OCI-LY3 (cell line): ENCODE measurements at regions not wholly inside any gene's neighbourhood (a gene's known extent, or its start where the extent isn't known, plus 50 kb on each side); places are given as distances from the start of the nearest gene placed in this dataset.

ENCODE experiments used
- EZH2phosphoT487 ChIP-seq: fragments of 200-600 bp; shearing (Covaris generic); IDR thresholded peaks from 2 replicates; pipeline ENCODE4 v1.6.1; 2018; ENCODE audit warnings: antibody characterized with exemption, mixed run types, low read depth
- TF ChIP-seq, protein P1 (sequence below): fragments of 200-600, 300-600 bp; sonication (generic); IDR thresholded peaks from 2 replicates; pipeline ENCODE4 v1.5.1; 2014; ENCODE audit warnings: antibody characterized with exemption, low read length, low read depth

DNA sequence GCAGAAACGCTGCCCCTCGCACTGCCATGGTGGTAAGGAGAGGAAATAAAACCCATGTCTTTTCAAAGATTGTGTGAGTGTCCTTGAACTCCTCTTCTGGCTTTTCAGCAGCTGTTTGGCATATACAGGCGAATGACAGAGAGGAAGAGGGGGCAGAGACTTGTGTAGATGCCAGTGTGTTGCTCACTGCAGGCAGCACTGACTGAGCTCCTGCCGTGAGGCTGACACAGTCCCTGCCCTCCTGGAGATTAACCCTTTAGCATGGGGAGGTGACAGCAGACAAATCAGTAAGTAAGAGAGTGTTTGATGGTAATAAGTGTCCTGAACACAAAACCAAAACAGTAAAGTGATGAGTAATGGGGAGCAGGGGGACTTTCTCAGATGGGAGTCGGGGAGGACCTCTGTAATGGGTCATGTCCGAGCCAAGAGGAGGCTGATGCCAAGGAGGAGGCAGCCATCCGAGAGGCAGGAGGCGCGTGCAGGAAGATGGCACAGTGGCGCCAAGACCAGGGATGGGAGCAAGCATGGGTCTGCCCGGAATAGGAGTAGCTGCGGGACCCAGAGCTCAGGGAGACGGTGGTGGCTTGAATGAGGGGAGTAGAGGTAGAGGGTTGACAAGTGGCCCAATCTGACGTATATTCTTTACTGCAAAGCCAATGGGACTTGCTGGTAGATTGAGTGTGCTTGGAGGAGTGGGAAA is 182.2 kb downstream of the FOXO1 start:
- TF ChIP-seq, protein P1, sequence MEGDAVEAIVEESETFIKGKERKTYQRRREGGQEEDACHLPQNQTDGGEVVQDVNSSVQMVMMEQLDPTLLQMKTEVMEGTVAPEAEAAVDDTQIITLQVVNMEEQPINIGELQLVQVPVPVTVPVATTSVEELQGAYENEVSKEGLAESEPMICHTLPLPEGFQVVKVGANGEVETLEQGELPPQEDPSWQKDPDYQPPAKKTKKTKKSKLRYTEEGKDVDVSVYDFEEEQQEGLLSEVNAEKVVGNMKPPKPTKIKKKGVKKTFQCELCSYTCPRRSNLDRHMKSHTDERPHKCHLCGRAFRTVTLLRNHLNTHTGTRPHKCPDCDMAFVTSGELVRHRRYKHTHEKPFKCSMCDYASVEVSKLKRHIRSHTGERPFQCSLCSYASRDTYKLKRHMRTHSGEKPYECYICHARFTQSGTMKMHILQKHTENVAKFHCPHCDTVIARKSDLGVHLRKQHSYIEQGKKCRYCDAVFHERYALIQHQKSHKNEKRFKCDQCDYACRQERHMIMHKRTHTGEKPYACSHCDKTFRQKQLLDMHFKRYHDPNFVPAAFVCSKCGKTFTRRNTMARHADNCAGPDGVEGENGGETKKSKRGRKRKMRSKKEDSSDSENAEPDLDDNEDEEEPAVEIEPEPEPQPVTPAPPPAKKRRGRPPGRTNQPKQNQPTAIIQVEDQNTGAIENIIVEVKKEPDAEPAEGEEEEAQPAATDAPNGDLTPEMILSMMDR, result no peak
- no peak for TF ChIP-seq EZH2phosphoT487
